C4-2B (cell line): ENCODE measurements at regions not wholly inside any gene's neighbourhood (a gene's known extent, or its start where the extent isn't known, plus 50 kb on each side); places are given as distances from the start of the nearest gene placed in this dataset.
A peak's percentile ranks its signal among the peaks of the same experiment; 100 is the strongest.

Source experiments
- H3K27ac ChIP-seq: fragments of 450-650 bp; 2 replicates; pipeline ENCODE4 v1.5.1; 2017
- ZFX ChIP-seq: fragments of 450-650 bp; IDR thresholded peaks from 2 replicates; pipeline ENCODE4 v1.6.1; 2017
- TF ChIP-seq, protein P1 (sequence below): fragments of 450-650 bp; conservative IDR thresholded peaks from 2 replicates; pipeline ENCODE4 v1.5.1; 2017; ENCODE audit warnings: mild to moderate bottlenecking

DNA sequence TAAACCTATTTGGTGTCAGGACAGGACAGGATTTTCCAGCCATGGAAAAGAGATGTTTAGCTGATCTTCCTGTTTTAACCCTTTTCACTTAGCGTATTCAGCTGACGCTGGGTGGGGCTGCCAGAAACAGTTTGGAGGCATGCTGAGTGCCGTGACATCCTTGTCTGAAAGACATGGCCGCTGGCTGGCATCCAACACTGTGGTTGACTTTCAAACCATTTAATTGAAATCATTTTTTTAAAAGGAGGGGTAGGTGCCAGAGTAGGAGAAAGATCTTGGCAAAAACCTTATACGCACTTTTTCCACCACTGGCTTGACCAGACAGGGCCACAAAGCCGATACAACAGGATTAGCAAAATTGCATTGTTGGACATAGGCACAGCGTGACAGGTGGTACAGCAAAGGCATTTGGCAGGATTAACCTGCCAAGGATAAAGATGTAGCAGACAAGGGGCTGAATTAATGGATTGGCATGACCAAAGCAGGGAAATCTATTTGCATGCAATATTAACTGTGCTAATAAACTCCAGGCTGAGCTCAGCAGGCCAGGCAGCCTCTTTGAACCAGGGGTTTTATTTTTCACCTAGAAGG, 131.8 kb upstream of the TOPAZ1 start:
- peak overlapping the region; percentile 20; the same call in 1 of the 2 replicates for H3K27ac ChIP-seq
- TF ChIP-seq, protein P1, sequence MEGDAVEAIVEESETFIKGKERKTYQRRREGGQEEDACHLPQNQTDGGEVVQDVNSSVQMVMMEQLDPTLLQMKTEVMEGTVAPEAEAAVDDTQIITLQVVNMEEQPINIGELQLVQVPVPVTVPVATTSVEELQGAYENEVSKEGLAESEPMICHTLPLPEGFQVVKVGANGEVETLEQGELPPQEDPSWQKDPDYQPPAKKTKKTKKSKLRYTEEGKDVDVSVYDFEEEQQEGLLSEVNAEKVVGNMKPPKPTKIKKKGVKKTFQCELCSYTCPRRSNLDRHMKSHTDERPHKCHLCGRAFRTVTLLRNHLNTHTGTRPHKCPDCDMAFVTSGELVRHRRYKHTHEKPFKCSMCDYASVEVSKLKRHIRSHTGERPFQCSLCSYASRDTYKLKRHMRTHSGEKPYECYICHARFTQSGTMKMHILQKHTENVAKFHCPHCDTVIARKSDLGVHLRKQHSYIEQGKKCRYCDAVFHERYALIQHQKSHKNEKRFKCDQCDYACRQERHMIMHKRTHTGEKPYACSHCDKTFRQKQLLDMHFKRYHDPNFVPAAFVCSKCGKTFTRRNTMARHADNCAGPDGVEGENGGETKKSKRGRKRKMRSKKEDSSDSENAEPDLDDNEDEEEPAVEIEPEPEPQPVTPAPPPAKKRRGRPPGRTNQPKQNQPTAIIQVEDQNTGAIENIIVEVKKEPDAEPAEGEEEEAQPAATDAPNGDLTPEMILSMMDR = no peak
- no peak for TF ChIP-seq ZFX

DNA sequence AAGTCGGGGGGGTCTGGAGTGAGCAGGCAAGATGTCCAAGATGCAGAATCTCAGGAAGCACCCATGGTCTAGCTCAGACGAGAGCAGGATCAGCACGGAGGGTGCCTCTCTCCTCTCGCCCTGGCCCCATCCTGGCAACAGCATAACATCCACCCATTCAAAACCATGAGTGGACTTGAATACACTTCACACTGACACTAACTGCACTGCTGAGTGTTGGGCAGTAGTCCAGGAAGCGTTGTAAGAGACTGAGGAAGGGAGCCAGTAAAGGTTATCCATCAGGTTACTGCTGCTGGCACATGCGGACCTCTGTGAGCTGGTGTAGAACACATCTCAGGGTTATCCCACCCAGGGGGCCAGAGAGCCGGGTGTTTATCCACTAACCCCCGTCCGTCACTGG, 131.0 kb upstream of the TOPAZ1 start:
- TF ChIP-seq ZFX = no peak
- TF ChIP-seq, protein P1 = no peak
- H3K27ac ChIP-seq = no peak overlapping the region

DNA sequence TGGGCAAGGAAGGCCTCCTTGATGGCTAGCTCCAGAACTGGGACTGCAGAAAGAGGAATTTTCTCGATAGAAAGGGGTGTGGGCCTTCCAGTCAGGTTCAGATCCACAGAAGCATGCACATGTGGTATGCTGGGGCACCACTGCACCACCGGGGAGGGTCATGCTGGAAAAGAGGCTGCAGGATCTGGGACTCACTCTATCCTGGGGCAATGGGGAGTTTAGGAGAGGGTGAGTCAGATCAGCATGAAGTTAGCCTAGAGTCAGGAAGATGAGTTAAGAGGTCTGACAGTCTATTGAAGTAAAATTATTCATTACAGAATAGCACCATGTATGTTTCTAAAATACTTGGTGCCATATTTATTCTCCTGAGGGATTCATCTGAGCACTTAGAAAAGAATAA, 130.2 kb upstream of the TOPAZ1 start:
- no peak for TF ChIP-seq ZFX
- TF ChIP-seq, protein P1 = no peak
- H3K27ac ChIP-seq = no peak overlapping the region

DNA sequence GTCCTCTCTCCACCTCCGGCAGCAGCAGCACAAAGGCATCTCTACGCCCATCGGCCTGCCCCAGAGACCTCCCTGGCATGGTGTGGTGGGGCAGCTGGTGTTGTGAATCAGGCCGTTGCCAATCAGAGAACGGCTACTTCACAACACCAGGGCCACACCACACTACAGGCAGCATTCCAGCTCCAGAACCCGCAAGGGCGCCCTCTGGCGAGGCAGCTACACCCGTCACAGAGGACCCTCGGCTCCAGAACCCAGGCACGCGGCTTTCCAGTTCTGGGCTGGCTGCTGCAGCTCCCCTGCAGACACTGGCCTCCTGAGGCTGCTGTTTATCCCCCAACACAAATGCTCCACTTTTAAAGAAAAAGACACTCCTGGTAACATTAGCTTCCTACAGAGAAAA, 127.5 kb upstream of the TOPAZ1 start:
- H3K27ac ChIP-seq = no peak overlapping the region
- TF ChIP-seq ZFX = no peak
- TF ChIP-seq, protein P1 = peak; percentile 53

DNA sequence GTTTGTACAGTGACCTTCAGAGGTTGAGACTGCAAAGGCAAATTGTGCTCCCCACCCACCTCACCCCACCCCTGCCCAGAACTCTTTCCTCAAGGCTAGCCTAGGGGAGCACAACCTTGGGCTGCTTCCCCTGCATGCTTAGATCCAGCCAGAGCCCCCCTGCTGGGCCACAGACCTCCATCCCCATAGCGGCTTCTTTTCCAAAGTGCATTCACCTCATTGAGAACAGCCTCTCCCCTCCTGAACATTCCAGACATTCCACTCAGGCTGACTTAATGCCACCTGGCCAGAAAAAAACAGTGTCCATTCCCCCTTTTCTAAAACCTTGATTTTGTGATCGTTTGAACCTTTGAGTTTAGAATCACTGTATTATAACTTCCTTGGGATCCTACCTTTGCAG, 124.4 kb upstream of the TOPAZ1 start:
- H3K27ac ChIP-seq = no peak overlapping the region
- TF ChIP-seq, protein P1 = no peak
- no peak for TF ChIP-seq ZFX

DNA sequence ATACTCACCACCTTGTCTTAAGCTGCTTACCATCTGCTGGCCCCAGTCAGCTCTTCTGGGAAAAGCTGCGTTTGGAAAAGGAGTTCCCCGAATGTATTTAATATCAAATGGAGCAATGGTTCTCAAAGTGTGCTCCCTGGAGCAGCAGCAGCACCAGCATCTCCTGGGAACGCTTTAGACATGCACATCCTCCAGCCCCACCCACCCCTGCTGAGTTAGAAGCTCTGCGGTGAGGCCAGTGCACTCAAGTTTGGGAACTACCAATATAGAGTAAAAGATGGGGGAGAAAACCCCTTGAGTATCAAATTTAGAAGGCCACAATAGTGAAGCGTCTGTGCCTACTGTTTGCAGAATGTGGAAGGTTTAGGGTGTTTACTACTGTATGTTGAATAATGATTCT, 124.0 kb upstream of the TOPAZ1 start:
- H3K27ac ChIP-seq = no peak overlapping the region
- no peak for TF ChIP-seq ZFX
- TF ChIP-seq, protein P1 = no peak

DNA sequence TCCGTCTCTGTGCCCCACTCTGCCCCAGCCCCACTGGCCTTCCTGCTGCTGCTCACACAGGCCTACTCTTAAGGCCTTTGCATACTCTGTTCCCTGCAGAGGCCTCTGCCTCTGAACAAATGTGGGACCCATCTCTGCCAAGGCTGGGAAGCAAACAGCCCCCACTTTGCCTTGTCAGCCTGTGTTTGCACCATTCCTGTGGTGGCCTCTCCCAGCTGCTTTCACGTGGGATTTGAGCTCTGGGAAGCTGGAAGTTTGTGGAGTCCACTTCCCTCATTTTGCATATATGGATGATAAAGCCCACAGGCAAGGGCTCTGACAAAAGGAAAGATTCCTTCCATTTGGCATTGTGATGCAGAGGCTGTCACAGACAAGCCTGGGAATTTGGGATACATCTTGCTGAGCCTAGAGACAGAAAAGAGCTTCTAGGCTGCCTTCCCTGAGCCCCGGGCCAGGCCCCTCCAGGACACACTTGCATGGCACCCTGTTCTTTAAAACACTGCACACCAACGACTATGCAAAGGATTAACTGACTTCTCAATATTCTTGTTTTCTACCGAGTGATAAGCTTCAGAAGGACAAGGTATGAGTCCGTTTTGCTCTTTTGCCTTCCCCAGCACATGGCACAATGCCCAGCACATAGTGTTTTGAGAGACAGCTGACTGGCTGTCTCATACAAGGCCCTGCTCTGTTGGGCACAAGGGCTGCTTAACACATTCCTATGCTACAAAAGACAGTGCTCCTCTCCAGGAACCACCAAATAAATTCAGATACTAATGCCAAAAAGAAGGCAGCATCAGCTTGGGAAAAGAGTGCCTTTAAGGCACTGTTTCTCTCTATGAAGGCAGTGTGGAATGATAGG, 120.7 kb upstream of the TOPAZ1 start:
- no peak overlapping the region for H3K27ac ChIP-seq
- TF ChIP-seq ZFX = no peak
- TF ChIP-seq, protein P1 = no peak
